SU-DHL-6 (cell line): ENCODE measurements at regions not wholly inside any gene's neighbourhood (a gene's known extent, or its start where the extent isn't known, plus 50 kb on each side); places are given as distances from the start of the nearest gene placed in this dataset.

Source experiments
- CTCF ChIP-seq: fragments of 200-600 bp; sonication (generic); IDR thresholded peaks from one replicate; pipeline ENCODE4 v1.5.1; 2017; ENCODE audit warnings: antibody characterized with exemption, mild to moderate bottlenecking, low read length, moderate library complexity; ENCODE audit not compliant: insufficient read depth, poor library complexity, severe bottlenecking
- EZH2phosphoT487 ChIP-seq: fragments of 200-600 bp; sonication (generic), shearing (Covaris generic); conservative IDR thresholded peaks from 2 replicates; pipeline ENCODE4 v1.6.1; 2018; ENCODE audit warnings: mild to moderate bottlenecking, antibody characterized with exemption, low read length, moderate library complexity, mixed read lengths

GRCh38 chr5:85604786-85605185 lies 1013.0 kb upstream of the COX7C start:
- TF ChIP-seq CTCF (no peak), EZH2phosphoT487 (no peak)
